GM18909 (cell line): ENCODE measurements at regions not wholly inside any gene's neighbourhood (a gene's known extent, or its start where the extent isn't known, plus 50 kb on each side); places are given as distances from the start of the nearest gene placed in this dataset.
"Not testable (repeated sequence)": the region's sequence is repeated elsewhere in the genome, so short reads cannot be mapped to it uniquely, and the experiment has no call there.

Experiments used
- ATAC-seq: cut with Tn5 transposase; IDR thresholded peaks from one replicate; pipeline ENCODE4 v1.9.1; 2021; ENCODE audit warnings: mild to moderate bottlenecking; ENCODE audit not compliant: unreplicated experiment, poor library complexity

GRCh38 chr14:52124791-52125684, 56.2 kb upstream of the NID2 start:
- no peak for ATAC-seq

GRCh38 chr14:52122163-52122562, 53.3 kb upstream of the NID2 start:
- ATAC-seq, result not testable (repeated sequence)

- no peak for ATAC-seq
Observed at GRCh38 chr14:52121441-52121840, 52.6 kb upstream of the NID2 start.

GRCh38 chr14:52119030-52119429, 50.2 kb upstream of the NID2 start:
- no peak for ATAC-seq
